Naive thymus-derived CD4-positive, alpha-beta T cell (primary cell): ENCODE measurements at regions not wholly inside any gene's neighbourhood (a gene's known extent, or its start where the extent isn't known, plus 50 kb on each side); places are given as distances from the start of the nearest gene placed in this dataset.

Experiments used
- ATAC-seq: fragments of 150-1000 bp; cut with Tn5 transposase; 2 replicates; pipeline ENCODE4 v1.10.0; 2021; ENCODE audit warnings: mild to moderate bottlenecking, moderate library complexity
- CTCF ChIA-PET: fragments of 350-600 bp; sonication (Branson Sonifier 250); formaldehyde crosslinking; loops from one replicate; lab custom pipeline; 2021; ENCODE audit warnings: antibody characterized with exemption; lab: Charles Lee
- POLR2A ChIA-PET: fragments of 350-600 bp; sonication (Branson Sonifier 250); formaldehyde crosslinking; loops from one replicate; lab custom pipeline; 2021; ENCODE audit warnings: antibody characterized with exemption, inconsistent platforms; lab: Charles Lee
- DNase-seq, 9 donors: peaks; one replicate each; pipeline versions ENCODE4 v3.0.0 to v3.0.0-alpha.2; 2020 to 2022; ENCODE audit warnings: mixed read lengths in 1 of 9
- H3K27ac ChIP-seq: one replicate; pipeline ENCODE4 v1.7.0; 2013; ENCODE audit warnings: mild to moderate bottlenecking, low read depth, low read length, moderate library complexity
- H3K27me3 ChIP-seq, 2 donors: one replicate each; pipeline ENCODE4 v1.7.0; 2013; ENCODE audit warnings: low read length in 2 of 2, mild to moderate bottlenecking in 2 of 2, moderate library complexity in 2 of 2; ENCODE audit not compliant: control insufficient read depth in 2 of 2, insufficient read depth in 2 of 2
- H3K36me3 ChIP-seq, 3 experiments: 1 replicate in 2 of 3; 2 replicates in 1 of 3; pipeline ENCODE4 v1.7.0; 2013; ENCODE audit warnings: low read length in 3 of 3, mild to moderate bottlenecking in 3 of 3, moderate library complexity in 1 of 3; ENCODE audit not compliant: insufficient read depth in 3 of 3, control insufficient read depth in 2 of 3
- H3K4me1 ChIP-seq, 2 donors: one replicate each; pipeline ENCODE4 v1.7.0; 2013; ENCODE audit warnings: low read length in 2 of 2, mild to moderate bottlenecking in 2 of 2, moderate library complexity in 1 of 2; ENCODE audit not compliant: control insufficient read depth in 2 of 2, insufficient read depth in 2 of 2
- H3K4me3 ChIP-seq: 2 replicates; pipeline ENCODE4 v1.7.0; 2013; ENCODE audit warnings: mild to moderate bottlenecking, low read length
- H3K9me3 ChIP-seq, 3 experiments: 1 replicate in 2 of 3; 2 replicates in 1 of 3; pipeline ENCODE4 v1.7.0; 2013; ENCODE audit warnings: low read length in 3 of 3; ENCODE audit not compliant: control insufficient read depth in 2 of 3
- H3K27ac Mint-ChIP-seq, 9 donors: one replicate each; pipeline ENCODE4 v1.8.0; 2020 to 2022; ENCODE audit warnings: mixed read lengths in 9 of 9, mild to moderate bottlenecking in 8 of 9, moderate library complexity in 5 of 9, inconsistent platforms in 2 of 9
- H3K27me3 Mint-ChIP-seq, 5 donors: one replicate each; pipeline ENCODE4 v1.8.0; 2021 to 2022; ENCODE audit warnings: mixed read lengths in 5 of 5, mild to moderate bottlenecking in 1 of 5
- H3K36me3 Mint-ChIP-seq, 5 donors: one replicate each; pipeline ENCODE4 v1.8.0; 2020 to 2022; ENCODE audit warnings: mixed read lengths in 5 of 5, mild to moderate bottlenecking in 3 of 5, inconsistent platforms in 1 of 5
- H3K4me1 Mint-ChIP-seq, 7 donors: one replicate each; pipeline ENCODE4 v1.8.0; 2020 to 2022; ENCODE audit warnings: mixed read lengths in 7 of 7, mild to moderate bottlenecking in 3 of 7, inconsistent platforms in 1 of 7
- H3K4me3 Mint-ChIP-seq, 10 donors: one replicate each; pipeline ENCODE4 v1.8.0; 2020 to 2022; ENCODE audit warnings: mild to moderate bottlenecking in 10 of 10, mixed read lengths in 10 of 10, moderate library complexity in 6 of 10, inconsistent platforms in 2 of 10
- H3K9me3 Mint-ChIP-seq, 11 donors: one replicate each; pipeline ENCODE4 v1.8.0; 2020 to 2022; ENCODE audit warnings: mixed read lengths in 11 of 11, mild to moderate bottlenecking in 4 of 11, inconsistent platforms in 1 of 11, moderate library complexity in 1 of 11
- intact Hi-C, 2 donors: fragments of 100-400 bp; cut with micrococcal nuclease; formaldehyde crosslinking; loops; one replicate each; pipeline ENCODE4 v1.15.1; 2023

DNA sequence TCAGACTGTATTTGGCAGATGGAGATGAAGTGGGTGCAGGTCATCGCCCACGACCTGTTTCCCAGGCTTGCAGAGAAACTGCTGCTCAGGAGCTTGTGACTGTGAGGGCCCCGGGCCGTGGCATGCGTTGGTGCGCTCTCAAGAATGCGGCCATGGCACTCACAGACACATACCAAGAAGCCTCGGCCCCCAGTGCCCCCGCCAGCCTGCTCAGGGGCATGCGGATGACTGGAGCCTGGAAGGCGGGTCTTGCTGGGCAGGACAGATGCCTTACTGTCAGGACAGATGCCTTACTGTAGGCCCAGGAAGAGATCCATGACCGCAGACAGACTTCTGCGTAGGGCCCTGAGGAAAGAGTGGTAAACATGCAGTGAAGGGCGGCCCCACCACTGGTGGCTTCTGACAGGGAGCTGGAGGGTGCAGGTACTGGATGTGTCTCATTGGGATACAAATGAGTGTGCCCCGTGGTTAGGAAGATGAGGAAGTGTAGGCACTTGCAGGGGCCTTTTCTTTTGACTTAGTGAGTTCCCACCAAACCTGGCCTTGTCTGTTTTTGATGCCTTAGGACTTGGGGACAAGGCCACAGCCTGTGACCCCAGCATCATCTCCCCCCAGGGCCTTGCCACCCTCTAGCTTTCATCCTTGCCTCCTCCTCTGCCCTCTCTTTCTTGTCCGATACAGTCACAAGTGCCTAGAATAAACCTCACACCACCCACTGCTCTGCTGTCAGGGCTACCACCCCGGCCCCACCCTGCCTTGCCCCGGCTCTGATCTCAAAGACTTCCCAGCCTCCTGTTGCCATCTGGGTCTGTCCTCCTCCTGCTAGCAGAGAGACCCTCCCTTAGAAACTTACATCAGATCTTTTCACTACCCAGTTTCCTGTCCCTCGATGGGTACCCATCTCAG lies 68.8 kb upstream of the ABL1 start:
- POLR2A ChIA-PET, result no interaction called here
- DNase-seq (no peak), ATAC-seq (no peak)
- Mint-ChIP-seq H3K27me3 (no peaks in the 10 kb centered on the region), H3K36me3 (peaks cover 0 to 6% (median 0%) of the 10 kb centered on the region in 5 donors), H3K4me3 (no peak overlapping the region), H3K9me3 (no peaks in the 10 kb centered on the region), H3K27ac (peak overlapping the region in 6 of 9 donors; percentile 21 to 54 (median 34)), H3K4me1 (peaks cover 26 to 53% (median 46%) of the 10 kb centered on the region in 7 donors)
- no peaks in the 10 kb centered on the region for H3K36me3 ChIP-seq
- intact Hi-C loops, result no loop called here
- H3K4me1 ChIP-seq, result peaks cover 0 to 8% of the 10 kb centered on the region in 2 donors
- no peak overlapping the region for H3K4me3 ChIP-seq
- CTCF ChIA-PET, result no interaction called here
- H3K9me3 ChIP-seq, result no peaks in the 10 kb centered on the region
- no peaks in the 10 kb centered on the region for H3K27me3 ChIP-seq
- no peak overlapping the region for H3K27ac ChIP-seq

DNA sequence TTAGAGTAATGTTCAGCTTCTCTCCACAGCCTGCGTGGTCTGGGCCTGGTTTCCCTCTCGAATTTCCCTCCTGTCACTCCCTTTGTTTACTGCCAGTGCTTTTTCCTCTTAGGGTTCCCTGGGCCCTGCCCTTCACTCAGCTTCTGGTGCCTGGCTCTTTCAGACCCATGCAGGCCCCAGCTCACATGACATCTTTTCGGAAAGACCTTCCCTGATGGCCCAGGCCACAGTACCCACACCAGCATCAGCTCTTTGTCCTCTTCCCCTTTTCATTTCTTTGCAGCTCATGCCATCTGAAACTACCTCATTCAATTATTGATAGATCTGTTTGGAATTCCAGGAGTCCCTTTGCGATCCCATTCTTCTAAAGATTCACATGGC lies 68.1 kb upstream of the ABL1 start:
- Histone ChIP-seq H3K36me3 (no peaks in the 10 kb centered on the region), H3K27ac (no peak overlapping the region), H3K9me3 (no peaks in the 10 kb centered on the region), H3K27me3 (no peaks in the 10 kb centered on the region), H3K4me1 (peaks cover 0 to 8% of the 10 kb centered on the region in 2 donors), H3K4me3 (no peak overlapping the region)
- no peaks in the 10 kb centered on the region for H3K27me3 Mint-ChIP-seq
- CTCF ChIA-PET, result no interaction called here
- POLR2A ChIA-PET, result no interaction called here
- intact Hi-C loops, result no loop called here
- no peaks in the 10 kb centered on the region for H3K9me3 Mint-ChIP-seq
- DNase-seq (no peak), ATAC-seq (no peak)
- H3K36me3 Mint-ChIP-seq, result peaks cover 0 to 3% (median 0%) of the 10 kb centered on the region in 5 donors
- peaks cover 26 to 51% (median 46%) of the 10 kb centered on the region in 7 donors for H3K4me1 Mint-ChIP-seq
- H3K27ac Mint-ChIP-seq, result peak overlapping the region in 6 of 9 donors; percentile 10 to 61 (median 34)
- no peak overlapping the region for H3K4me3 Mint-ChIP-seq

DNA sequence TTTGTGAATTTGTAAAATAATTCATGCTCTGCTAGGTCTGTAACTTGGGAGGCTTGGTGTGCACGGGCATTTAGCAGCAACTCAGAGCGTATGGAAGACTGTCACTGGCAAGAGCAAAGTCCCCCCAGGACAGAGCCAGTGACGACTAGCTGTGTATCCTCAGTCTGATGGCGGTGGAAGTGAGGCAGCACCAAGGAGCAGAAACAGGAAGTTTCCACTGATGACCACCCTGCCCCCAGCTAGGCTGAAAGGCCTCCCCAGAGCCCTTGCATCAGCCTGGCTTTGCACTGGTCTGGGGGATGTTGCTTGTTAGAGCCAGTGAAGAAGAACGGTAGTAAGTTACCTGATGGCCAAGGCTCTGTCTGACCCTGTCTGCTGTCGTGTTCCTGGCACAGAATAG lies 66.8 kb upstream of the ABL1 start:
- H3K4me1 ChIP-seq, result peaks cover 0 to 8% of the 10 kb centered on the region in 2 donors
- Mint-ChIP-seq H3K27ac (peak overlapping the region in 2 of 9 donors; percentile 10 to 56), H3K9me3 (peaks cover 0 to 3% (median 0%) of the 10 kb centered on the region in 11 donors), H3K27me3 (no peaks in the 10 kb centered on the region), H3K4me1 (peaks cover 26 to 57% (median 48%) of the 10 kb centered on the region in 7 donors), H3K4me3 (no peak overlapping the region), H3K36me3 (peaks cover 0 to 8% (median 0%) of the 10 kb centered on the region in 5 donors)
- no peaks in the 10 kb centered on the region for H3K9me3 ChIP-seq
- no peak overlapping the region for H3K4me3 ChIP-seq
- H3K36me3 ChIP-seq, result no peaks in the 10 kb centered on the region
- ChIA-PET CTCF (interaction anchor here (1.2 kb wide), 1 partner anchor 98 kb away, joined by 4 read pairs; no protein-coding TSS in a partner anchor), POLR2A (no interaction called here)
- no peak overlapping the region for H3K27ac ChIP-seq
- H3K27me3 ChIP-seq, result no peaks in the 10 kb centered on the region
- ATAC-seq, result peak; percentile 36
- intact Hi-C loops, result no loop called here
- DNase-seq, result no peak

DNA sequence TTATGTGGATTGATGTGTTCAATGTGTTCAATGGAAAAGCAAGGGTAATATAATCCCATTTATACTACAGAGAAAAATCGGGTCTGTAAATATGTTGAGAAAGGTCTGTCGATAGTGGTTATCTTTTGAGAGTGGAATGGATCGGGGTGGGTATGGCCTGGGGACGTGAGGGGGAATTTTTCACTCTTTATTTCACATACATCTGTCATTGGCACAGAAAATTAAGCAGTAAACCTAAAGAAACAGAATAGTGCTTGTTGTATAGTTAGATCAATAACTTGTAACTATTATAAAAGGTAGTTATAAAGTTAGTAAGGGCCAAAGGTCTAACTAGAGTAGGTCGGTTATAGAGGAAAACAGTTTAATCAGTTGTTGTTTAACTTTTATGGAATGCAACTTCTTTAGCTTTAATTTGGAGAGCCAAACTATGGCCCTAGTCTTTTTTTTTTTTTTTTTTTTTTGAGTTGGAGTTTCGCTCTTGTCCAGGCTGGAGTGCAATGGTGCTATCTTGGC lies 66.1 kb upstream of the ABL1 start:
- peaks cover 26 to 53% (median 41%) of the 10 kb centered on the region in 7 donors for H3K4me1 Mint-ChIP-seq
- Histone ChIP-seq H3K27me3 (no peaks in the 10 kb centered on the region), H3K27ac (no peak overlapping the region), H3K4me3 (no peak overlapping the region), H3K4me1 (peaks cover 0 to 8% of the 10 kb centered on the region in 2 donors), H3K36me3 (no peaks in the 10 kb centered on the region), H3K9me3 (no peaks in the 10 kb centered on the region)
- no peak for DNase-seq
- H3K36me3 Mint-ChIP-seq, result peaks cover 0 to 5% (median 0%) of the 10 kb centered on the region in 5 donors
- CTCF ChIA-PET, result interaction anchor here (0.6 to 0.7 kb wide), 3 partner anchors 15 to 1070 kb away, joined by 3 read pairs; no protein-coding TSS in a partner anchor
- no peak overlapping the region for H3K4me3 Mint-ChIP-seq
- no peak overlapping the region for H3K27ac Mint-ChIP-seq
- H3K27me3 Mint-ChIP-seq, result no peaks in the 10 kb centered on the region
- H3K9me3 Mint-ChIP-seq, result peaks cover 0 to 3% (median 0%) of the 10 kb centered on the region in 11 donors
- intact Hi-C loops, result no loop called here
- POLR2A ChIA-PET, result no interaction called here
- ATAC-seq, result no peak

GRCh38 chr9:130770093-130770492 lies 65.0 kb upstream of the ABL1 start:
- DNase-seq, result no peak
- H3K27ac ChIP-seq, result no peak overlapping the region
- no peaks in the 10 kb centered on the region for H3K27me3 Mint-ChIP-seq
- ChIA-PET CTCF (interaction anchor here (2.1 kb wide), 1 partner anchor 276 kb away, joined by 9 read pairs; no protein-coding TSS in a partner anchor), POLR2A (no interaction called here)
- H3K27me3 ChIP-seq, result peaks cover 0 to 2% of the 10 kb centered on the region in 2 donors
- no peak overlapping the region for H3K4me3 Mint-ChIP-seq
- H3K4me1 ChIP-seq, result peaks cover 0 to 5% of the 10 kb centered on the region in 2 donors
- peaks cover 0 to 3% (median 0%) of the 10 kb centered on the region in 11 donors for H3K9me3 Mint-ChIP-seq
- intact Hi-C loops, result loop anchor here in 1 of 2 donors (2.0 kb wide), 1 partner anchor 171 kb away; no protein-coding TSS in a partner anchor
- H3K27ac Mint-ChIP-seq, result peak overlapping the region in 1 of 9 donors; percentile 10
- peaks cover 19 to 55% (median 42%) of the 10 kb centered on the region in 7 donors for H3K4me1 Mint-ChIP-seq
- no peak overlapping the region for H3K4me3 ChIP-seq
- no peaks in the 10 kb centered on the region for H3K9me3 ChIP-seq
- peaks cover 0 to 5% (median 0%) of the 10 kb centered on the region in 5 donors for H3K36me3 Mint-ChIP-seq
- no peaks in the 10 kb centered on the region for H3K36me3 ChIP-seq
- no peak for ATAC-seq

GRCh38 chr9:130770679-130771442 lies 64.2 kb upstream of the ABL1 start:
- intact Hi-C loops, result loop anchor here (1.0 to 2.0 kb wide), 4 partner anchors 63 to 275 kb away; no protein-coding TSS in a partner anchor
- Histone ChIP-seq H3K4me3 (no peak overlapping the region), H3K9me3 (no peaks in the 10 kb centered on the region), H3K27me3 (peaks cover 0 to 2% of the 10 kb centered on the region in 2 donors), H3K27ac (no peak overlapping the region), H3K36me3 (no peaks in the 10 kb centered on the region), H3K4me1 (peaks cover 0 to under 1% of the 10 kb centered on the region in 2 donors)
- peak overlapping the region in 1 of 9 donors; percentile 3 for H3K27ac Mint-ChIP-seq
- DNase-seq (peak in 7 of 9 donors; percentile 2 to 39 (median 22)), ATAC-seq (peak; percentile 69)
- no peaks in the 10 kb centered on the region for H3K27me3 Mint-ChIP-seq
- ChIA-PET CTCF (interaction anchor here (1.3 to 2.1 kb wide), 2 partner anchors 92 to 276 kb away, joined by 6 to 9 read pairs; no protein-coding TSS in a partner anchor), POLR2A (no interaction called here)
- H3K36me3 Mint-ChIP-seq, result peaks cover 0 to 11% (median 0%) of the 10 kb centered on the region in 5 donors
- no peak overlapping the region for H3K4me3 Mint-ChIP-seq
- peaks cover 12 to 53% (median 39%) of the 10 kb centered on the region in 7 donors for H3K4me1 Mint-ChIP-seq
- peaks cover 0 to 7% (median 0%) of the 10 kb centered on the region in 11 donors for H3K9me3 Mint-ChIP-seq
